ENCODE measurements at regions not wholly inside any gene's neighbourhood (a gene's known extent, or its start where the extent isn't known, plus 50 kb on each side); places are given as distances from the start of the nearest gene placed in this dataset.

- no peak for TF ChIP-seq CTCF (IDR thresholded peaks at IDR 0.05; ENCODE audit: low read depth, low read length)
- TF ChIP-seq EZH2phosphoT487 (IDR thresholded peaks at IDR 0.05; ENCODE audit: low read depth) = no peak
Observed at GRCh38 chr18:25705650-25706049, 353.7 kb upstream of the ZNF521 start.

Measured in OCI-LY3 (cell line).